HG03378 (cell line): ENCODE measurements at regions not wholly inside any gene's neighbourhood (a gene's known extent, or its start where the extent isn't known, plus 50 kb on each side); places are given as distances from the start of the nearest gene placed in this dataset.
A peak's percentile ranks its signal among the peaks of the same experiment; 100 is the strongest.

Source experiments
- ATAC-seq: cut with Tn5 transposase; IDR thresholded peaks from one replicate; pipeline ENCODE4 v1.9.1; 2021; ENCODE audit warnings: mild to moderate bottlenecking, moderate library complexity; ENCODE audit not compliant: unreplicated experiment

DNA sequence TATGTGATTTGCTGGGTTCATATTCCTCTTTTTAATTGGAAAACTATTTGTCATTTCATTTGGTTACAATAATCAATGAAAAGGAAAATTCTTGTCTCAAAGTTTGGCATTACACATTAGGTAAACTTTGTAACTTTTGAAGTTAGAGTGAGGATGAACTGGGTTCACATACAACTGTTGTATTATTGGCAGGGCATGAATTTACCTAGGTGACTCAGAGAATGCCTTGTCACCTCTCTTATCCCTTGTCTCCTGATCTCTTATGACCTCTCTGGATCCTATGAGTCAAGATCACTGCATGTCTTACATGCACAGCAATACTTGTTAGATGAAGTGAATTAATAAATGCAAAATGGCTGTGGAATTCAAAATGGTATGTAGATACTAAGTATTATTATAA is 563.4 kb upstream of the GCFC2 start:
- ATAC-seq: no peak

DNA sequence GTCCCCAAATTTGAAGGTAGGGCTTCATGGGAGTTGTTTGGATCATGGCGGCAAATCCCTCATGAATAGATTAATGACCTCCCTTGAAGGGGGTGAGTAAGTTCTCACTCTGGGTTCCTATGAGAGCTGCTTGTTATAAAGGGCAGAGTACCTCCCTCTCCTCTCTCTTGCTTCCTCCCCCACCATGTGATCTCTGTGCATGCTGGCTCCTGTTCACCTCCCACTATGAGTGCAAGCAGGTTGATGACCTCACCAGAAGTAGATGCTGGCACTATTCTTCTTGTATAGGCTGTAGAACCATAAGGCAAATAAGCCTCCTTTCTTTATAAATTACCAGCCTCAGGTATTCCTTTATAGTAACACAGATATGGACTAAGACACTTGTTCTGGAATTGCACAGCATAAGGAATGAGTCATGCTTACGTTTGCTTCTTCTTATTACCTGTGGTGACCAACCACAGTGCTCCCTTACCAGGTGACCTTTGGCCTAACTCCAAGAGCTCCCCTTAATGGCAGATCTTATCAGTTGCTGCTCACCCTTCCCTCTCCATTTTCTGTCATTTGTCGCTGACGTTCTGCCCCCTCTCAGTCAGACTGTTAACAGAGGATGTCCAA is 559.5 kb upstream of the GCFC2 start:
- ATAC-seq: no peak

DNA sequence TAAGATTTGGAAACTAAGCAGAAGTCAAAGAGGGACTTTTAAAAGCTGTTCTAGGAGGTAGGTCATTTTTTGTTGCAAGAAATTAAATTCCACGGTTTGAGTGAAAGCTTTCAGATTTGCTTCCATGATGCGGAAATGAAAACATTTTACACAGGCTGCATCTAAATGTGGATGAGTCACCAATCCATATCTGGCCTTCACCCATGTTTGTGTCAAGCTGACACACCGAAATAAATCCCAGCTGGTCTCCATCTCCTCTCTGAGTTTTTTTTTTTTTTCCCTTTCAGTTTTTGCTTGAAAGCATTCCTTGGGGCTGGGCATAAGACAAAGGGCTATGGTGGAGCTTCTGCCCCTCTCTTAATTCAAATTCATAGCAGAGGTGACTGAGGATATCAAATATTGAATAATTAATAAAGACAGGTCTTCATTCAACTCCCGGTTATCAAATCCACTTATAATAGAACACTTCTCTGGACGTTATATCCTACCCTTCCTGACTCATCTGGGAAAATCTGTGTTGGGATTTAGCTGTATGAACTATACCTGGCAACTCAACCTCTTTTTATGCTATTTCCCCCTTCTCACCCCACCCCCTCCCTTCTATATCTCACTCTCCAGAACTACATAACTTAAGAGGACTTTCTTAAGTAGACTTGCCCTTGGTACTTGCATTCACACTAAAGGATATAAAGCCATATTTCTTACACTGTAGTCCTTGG is 558.3 kb upstream of the GCFC2 start:
- ATAC-seq: no peak

DNA sequence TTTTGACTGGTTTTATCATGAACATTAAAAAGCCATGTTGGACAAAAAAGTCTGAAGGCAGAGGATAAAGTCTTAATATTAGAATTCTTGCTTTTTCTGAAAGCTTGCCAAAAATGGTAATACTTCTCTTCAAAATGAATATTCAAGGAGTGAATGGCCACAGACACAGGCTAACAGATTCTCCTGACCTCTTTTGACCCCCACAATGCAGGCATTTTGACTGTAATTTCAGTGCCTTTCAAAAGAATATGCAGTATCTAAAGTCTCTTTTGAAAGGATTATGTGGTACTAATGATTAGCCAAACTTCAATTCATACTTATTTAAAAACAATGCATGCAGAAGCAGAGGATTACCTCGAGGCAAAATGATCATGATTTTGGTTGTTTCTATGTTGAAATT is 557.8 kb upstream of the GCFC2 start:
- no peak for ATAC-seq

- no peak for ATAC-seq
These were observed 547.1 kb upstream of the GCFC2 start for GRCh38 chr2:76257802-76258201.

DNA sequence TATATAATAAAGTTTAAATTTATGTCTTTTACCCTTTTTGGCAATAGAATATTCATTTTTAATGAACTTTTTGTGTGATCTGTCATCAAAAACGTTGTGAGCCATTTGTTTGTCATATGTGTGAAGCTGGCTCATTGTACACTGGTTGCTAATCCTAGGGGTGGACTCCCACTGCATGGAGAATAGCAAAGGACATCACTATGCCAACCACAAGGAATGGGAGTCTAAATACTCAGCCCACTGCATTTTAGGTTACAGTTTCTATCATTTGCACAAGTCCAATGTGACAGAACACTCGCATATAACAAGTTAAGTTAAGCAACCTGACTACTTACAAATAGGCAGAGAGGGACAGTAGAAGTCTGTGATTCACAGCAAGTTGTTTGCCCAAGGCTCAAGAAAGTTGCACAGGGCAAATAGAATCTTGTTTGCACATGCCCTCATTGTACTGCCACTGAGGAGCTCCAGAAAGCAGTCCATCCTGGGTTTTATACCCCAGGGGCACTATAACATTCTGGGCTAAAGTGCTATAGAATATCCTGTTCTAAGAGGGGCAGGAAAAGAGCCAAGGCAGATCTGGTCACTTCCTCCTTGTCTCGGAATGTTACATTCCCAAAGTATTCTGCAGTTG is 545.9 kb upstream of the GCFC2 start:
- no peak for ATAC-seq

DNA sequence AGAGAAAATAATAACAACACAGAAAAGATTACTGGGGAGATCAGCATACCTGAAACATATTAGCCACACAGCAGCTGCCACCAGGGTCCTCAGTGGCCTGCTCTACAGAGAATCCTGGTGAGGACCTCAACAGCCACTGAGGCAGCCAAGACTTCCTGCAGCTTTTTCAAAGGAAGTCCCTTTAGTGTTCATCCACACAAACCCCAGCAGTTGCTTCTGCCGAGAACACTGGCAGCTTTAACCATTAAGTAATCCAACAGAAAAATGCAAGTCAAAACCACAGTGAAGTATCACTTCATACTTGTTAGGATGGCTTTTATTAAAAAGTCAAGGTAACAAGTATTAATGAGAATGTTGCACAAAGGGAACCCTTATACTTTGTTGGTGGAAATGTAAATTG is 542.0 kb upstream of the GCFC2 start:
- no peak for ATAC-seq

GRCh38 chr2:76251342-76251741 is 540.6 kb upstream of the GCFC2 start:
- no peak for ATAC-seq

DNA sequence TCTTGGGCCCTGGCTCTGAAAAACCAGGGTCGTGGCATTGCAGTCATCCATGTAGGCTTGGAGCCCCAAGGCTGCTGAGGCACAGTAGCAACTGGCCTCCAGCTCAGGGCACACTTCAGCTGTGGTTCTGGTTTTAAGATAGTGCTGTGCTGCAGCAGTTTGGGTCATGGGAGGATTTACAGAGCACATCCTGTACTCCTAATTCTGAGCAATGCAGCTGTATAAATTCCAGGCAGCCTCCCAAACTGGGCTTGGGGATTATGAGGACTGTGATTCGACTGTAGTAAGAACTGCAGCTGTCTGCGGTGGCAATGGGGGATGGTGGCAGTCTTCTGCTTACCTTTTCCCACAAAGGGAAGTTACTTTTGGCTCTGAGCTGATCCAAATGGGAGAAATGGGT is 536.3 kb upstream of the GCFC2 start:
- ATAC-seq: no peak

GRCh38 chr2:76211991-76212985 is 501.6 kb upstream of the GCFC2 start:
- no peak for ATAC-seq

DNA sequence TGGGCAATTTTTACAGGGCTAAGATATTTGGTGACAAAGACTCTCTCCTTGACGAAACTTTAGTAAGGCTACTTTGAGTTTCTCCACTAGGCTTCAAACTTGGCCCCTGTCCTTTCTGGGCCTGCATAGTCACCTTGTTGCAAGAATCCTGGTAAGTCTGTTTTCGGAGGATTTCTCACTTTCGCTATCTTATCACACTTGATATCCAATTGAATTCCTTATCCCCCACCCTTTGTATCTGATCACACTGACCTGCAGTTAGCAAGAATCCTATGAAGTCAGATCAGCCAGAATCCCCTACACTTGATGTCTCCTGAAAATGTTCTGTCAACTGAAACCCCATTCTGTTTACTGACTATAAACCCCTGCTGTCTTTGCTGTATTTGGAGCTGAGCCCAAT is 499.8 kb upstream of the GCFC2 start:
- no peak for ATAC-seq

DNA sequence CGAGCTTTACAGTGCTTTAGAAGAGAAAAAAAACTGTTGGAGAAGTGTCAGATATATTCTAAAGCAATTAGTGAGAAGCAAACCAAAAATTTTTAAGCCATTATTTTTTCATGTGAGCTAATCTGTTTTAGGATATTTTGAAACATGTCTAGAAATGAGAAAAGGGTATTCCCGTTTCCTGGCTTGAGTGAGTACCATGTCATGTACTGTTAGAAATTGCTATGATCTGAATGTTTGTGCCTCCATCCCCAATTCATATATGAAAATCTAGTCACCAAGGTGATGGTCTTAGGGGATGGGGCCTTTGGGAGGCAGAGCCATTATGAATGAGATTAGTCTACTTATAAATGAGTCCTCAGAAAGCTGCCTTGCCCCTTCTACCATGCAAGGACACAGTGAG is 493.3 kb upstream of the GCFC2 start:
- no peak for ATAC-seq

DNA sequence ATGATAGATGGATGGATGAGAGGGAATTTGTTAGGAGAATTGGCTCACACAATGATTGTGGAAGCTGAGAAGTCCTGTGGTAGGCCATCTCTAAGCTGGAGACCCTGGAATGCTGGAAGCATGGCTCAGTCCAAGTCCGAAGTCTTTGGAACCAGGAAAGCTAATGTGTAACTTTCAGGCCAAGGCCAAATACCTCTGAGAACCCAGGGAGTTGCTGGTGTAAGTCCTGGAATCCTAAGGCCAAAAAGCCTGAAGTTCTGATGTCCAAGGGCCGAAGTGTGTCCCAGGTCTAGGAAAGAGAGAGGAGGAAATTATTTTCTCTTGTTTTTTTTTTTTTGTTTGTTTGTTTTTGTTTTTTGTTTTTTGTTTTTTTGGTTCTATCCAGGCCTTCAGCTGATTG is 492.2 kb upstream of the GCFC2 start:
- ATAC-seq: no peak

- peak; percentile 84 for ATAC-seq
These were observed 487.2 kb upstream of the GCFC2 start for GRCh38 chr2:76197842-76198448.

DNA sequence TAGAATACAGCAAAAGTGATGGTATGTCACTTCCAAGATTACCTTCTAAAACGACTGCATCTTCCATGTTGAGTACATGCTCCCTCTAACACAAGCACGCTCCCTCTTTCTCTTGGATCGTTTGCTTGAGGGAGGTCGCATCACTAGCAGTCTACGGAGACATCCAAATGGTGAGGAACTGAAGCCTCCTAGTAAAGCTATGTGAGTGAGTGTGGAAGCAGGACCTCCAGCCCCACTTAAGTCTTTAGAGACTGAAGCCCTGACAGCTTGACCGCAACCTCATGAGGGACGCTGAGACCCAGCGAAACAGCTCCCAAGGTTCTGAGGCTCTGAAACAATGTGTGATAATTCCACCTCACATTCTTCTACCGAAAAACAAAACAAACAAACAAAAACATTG is 486.7 kb upstream of the GCFC2 start:
- ATAC-seq: no peak

DNA sequence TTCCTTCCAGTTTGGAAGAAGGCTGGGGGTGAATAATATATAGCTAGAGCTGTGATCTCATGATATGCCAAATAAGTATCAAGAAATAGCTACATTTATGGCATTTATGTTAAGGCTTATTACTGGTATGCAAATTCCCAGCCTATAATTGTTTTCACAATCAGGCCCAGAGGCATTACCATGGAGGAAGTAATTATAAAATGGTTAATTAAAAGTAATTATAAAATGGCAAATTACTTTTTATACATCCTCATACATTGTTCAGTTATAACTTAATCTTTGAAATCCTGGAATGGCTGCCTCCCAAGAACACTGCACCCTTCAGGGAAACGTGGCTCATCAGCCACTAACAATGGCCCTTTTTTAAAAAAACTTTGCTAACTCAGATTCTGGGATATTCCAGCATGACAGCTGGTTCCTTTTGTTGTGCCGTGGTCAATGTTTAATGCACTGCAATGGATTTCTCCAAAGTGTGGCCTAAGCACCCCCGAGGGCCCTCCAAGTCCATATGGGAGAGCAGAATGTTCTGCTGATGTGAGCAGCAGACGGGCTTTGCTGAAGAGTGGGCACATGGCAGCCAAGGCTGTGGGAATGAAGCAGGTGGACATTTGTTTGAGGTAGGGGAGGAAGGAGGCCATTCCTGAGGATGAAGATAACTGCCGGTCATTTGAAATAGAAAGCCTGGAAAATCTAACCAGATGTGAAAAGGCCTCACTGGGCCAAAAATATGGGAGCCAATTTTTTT is 483.5 kb upstream of the GCFC2 start:
- no peak for ATAC-seq

DNA sequence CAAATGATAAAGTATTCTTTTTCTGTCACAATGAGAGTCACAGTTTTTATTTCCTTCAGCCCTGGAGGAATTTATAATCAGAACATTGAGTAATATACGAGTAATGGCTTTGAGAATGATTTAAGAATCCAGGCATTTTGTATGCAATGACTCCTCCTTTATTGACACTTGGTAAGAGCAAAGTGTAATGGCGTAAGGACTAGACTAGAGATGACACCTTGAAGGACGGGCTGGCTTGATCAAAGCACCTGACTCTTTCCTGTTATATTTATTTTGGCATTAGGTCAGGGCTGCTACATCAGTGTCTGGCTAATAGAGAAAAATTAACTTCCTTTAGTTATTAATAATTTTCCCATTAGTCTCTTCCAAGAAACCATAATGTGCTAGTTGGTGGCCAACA is 482.4 kb upstream of the GCFC2 start:
- ATAC-seq: no peak

DNA sequence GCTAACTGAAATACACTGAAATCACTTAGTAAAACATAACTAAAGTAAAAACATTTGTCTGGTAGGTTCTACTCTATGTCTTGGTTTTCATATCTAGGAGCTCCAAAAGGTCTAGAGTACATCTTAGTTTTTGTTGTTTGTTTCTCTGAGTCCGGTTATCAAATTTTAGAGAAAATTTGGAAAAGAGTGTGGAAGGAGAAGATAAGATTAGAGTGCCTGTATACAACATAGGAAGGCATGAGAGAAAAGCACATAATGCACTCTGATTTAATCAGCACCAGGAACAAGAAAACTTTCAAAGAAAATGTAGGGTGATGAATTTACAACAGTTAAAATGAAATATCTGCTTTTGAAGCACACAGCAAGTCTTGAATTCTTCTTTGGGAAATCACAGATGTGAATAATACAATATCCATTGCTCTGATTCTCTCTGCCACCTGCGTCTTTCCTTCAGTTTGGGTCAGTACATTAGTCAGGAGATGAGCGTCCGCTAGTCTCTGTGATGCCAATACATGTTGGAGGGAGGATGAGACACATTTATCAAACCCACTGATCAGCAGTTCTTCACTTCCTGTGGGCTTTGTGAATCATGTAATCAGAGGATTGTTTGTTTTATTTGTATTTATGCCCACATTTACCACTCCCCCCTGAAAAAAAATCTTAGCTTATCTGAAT is 477.8 kb upstream of the GCFC2 start:
- no peak for ATAC-seq

DNA sequence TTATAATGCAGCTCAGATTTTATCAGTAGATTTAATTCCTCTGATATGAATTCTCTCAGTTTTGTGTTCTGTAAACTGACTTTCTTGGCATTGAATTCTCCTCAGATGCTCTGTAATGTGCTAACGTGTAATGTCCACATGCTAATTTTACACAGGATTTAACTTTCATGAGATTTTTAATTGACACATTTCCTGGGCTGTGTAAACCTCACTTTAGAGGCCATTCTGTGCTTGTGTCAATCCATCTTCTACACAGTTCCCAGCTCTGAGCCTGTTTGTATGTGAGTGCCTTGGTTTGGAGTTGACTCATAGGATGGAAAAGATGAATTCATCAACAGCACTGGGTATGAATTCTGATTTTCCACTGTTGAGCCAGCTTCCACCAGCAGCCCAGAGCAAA is 476.7 kb upstream of the GCFC2 start:
- ATAC-seq: no peak

DNA sequence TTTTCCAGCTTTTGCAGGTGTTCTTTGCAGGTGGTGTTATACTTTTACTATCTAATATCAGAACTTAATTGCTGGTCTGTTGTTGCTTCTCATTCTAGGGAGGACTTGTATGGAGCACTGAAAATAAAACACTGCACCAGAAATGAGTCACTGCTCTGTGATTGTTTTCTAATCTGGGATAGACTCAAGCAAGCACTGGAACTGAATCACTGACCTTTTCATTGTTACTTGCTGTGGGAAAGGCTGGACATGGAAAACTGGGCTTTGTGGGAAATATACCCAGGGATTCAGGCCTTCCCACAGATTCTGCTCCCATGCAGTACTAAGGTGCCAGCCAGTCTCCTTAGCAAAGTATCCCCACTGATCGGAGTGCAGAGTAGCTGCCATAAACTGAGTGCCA is 470.0 kb upstream of the GCFC2 start:
- ATAC-seq: no peak
